Astrocyte of the spinal cord (primary cell): ENCODE measurements at regions not wholly inside any gene's neighbourhood (a gene's known extent, or its start where the extent isn't known, plus 50 kb on each side); places are given as distances from the start of the nearest gene placed in this dataset.

ENCODE experiments used
- DNase-seq: peaks from one replicate; pipeline ENCODE4 v3.0.0; 2011; ENCODE audit warnings: low read depth, low spot score
- H3K4me3 ChIP-seq: 2 replicates; pipeline ENCODE4 v1.5.1; 2011; ENCODE audit warnings: low read depth, mild to moderate bottlenecking, low read length, moderate library complexity
- CTCF ChIP-seq: IDR thresholded peaks from 2 replicates; pipeline ENCODE4 v1.5.1; 2012; ENCODE audit warnings: low read depth, mild to moderate bottlenecking, low read length, inconsistent platforms
- in situ Hi-C: cut with HindIII; loops from 2 replicates; pipeline ENCODE4 v1.10.0; 2017; ENCODE audit warnings: low sequenced_read_pairs

- in situ Hi-C loops = no loop called here
- no peak overlapping the region for H3K4me3 ChIP-seq
- TF ChIP-seq CTCF = no peak
- DNase-seq = no peak
Observed at GRCh38 chr1:117796226-117796625, 133.2 kb downstream of the GDAP2 start.

GRCh38 chr1:117798550-117798949 lies 130.9 kb downstream of the GDAP2 start:
- in situ Hi-C loops = no loop called here
- TF ChIP-seq CTCF = no peak
- DNase-seq = no peak

GRCh38 chr1:117802531-117803257 lies 126.7 kb downstream of the GDAP2 start:
- TF ChIP-seq CTCF = no peak
- no peak for DNase-seq
- no peak overlapping the region for H3K4me3 ChIP-seq
- in situ Hi-C loops = no loop called here

More at GRCh38 chr1:117798550-117798949, 130.9 kb downstream of the GDAP2 start:
- H3K4me3 ChIP-seq = no peak overlapping the region

GRCh38 chr1:117803318-117803717 lies 126.1 kb downstream of the GDAP2 start:
- peak; percentile 35 for DNase-seq
- H3K4me3 ChIP-seq = no peak overlapping the region
- TF ChIP-seq CTCF = no peak
- in situ Hi-C loops = no loop called here

- in situ Hi-C loops = no loop called here
- no peak for TF ChIP-seq CTCF
- no peak for DNase-seq
- H3K4me3 ChIP-seq = no peak overlapping the region
Observed at GRCh38 chr1:117809764-117810163, 119.7 kb downstream of the GDAP2 start.

GRCh38 chr1:117810553-117810952 lies 118.9 kb downstream of the GDAP2 start:
- in situ Hi-C loops = no loop called here
- no peak for TF ChIP-seq CTCF
- H3K4me3 ChIP-seq = no peak overlapping the region
- no peak for DNase-seq
